WTC11 (cell line): ENCODE measurements at regions not wholly inside any gene's neighbourhood (a gene's known extent, or its start where the extent isn't known, plus 50 kb on each side); places are given as distances from the start of the nearest gene placed in this dataset.

ENCODE experiments used
- ATAC-seq: fragments of 200-7000 bp; cut with Tn5 transposase; 2 replicates; pipeline ENCODE4 v1.10.0; 2021; ENCODE audit warnings: mild to moderate bottlenecking, moderate library complexity
- CTCF ChIA-PET: fragments of 300-600 bp; sonication (Branson Sonifier 250); formaldehyde crosslinking; loops from one replicate; lab custom pipeline; 2021; ENCODE audit warnings: antibody characterized with exemption; lab: Charles Lee
- POLR2A ChIA-PET: fragments of 350-600 bp; sonication (Branson Sonifier 250); formaldehyde crosslinking; loops from one replicate; lab custom pipeline; 2021; ENCODE audit warnings: antibody characterized with exemption; lab: Charles Lee
- DNase-seq: peaks from one replicate; pipeline ENCODE4 v3.0.0; 2021; ENCODE audit warnings: low spot score
- H3K27ac Mint-ChIP-seq: 2 replicates; pipeline ENCODE4 v1.8.0; 2021; ENCODE audit warnings: mixed read lengths
- H3K27me3 Mint-ChIP-seq: 2 replicates; pipeline ENCODE4 v1.8.0; 2021; ENCODE audit warnings: low read depth, mild to moderate bottlenecking, moderate library complexity, mixed read lengths
- H3K36me3 Mint-ChIP-seq: 2 replicates; pipeline ENCODE4 v1.8.0; 2021; ENCODE audit warnings: mixed read lengths
- H3K4me1 Mint-ChIP-seq: 2 replicates; pipeline ENCODE4 v1.8.0; 2022; ENCODE audit warnings: mixed read lengths
- H3K4me3 Mint-ChIP-seq: 2 replicates; pipeline ENCODE4 v1.8.0; 2021; ENCODE audit warnings: mild to moderate bottlenecking, moderate library complexity, mixed read lengths
- H3K9me3 Mint-ChIP-seq: 2 replicates; pipeline ENCODE4 v1.8.0; 2021; ENCODE audit warnings: mixed read lengths
- AR ChIP-seq: fragments of 250-450 bp; sonication (Bioruptor Pico); IDR thresholded peaks from 2 replicates; pipeline ENCODE4 v1.9.0; 2021; ENCODE audit warnings: mild to moderate bottlenecking
- ARID4B ChIP-seq: sonication (generic); formaldehyde crosslinking; IDR thresholded peaks from 2 replicates; pipeline ENCODE4 v1.8.0; 2023; ENCODE audit warnings: missing genetic modification reagents, mild to moderate bottlenecking, borderline replicate concordance
- ATF1 ChIP-seq: sonication (generic); formaldehyde crosslinking; IDR thresholded peaks from 2 replicates; pipeline ENCODE4 v1.8.1; 2023; ENCODE audit warnings: mild to moderate bottlenecking, moderate library complexity, missing genetic modification reagents
- FOXK1 ChIP-seq: sonication (generic); formaldehyde crosslinking; IDR thresholded peaks from 2 replicates; pipeline ENCODE4 v1.8.0; 2022; ENCODE audit warnings: mild to moderate bottlenecking, moderate library complexity, missing genetic modification reagents
- GRHL2 ChIP-seq: fragments of 250-450 bp; sonication (Bioruptor Pico); IDR thresholded peaks from 2 replicates; pipeline ENCODE4 v1.8.0; 2022; ENCODE audit warnings: mild to moderate bottlenecking, moderate library complexity; ENCODE audit not compliant: insufficient replicate concordance, severe bottlenecking
- JAZF1 ChIP-seq: fragments of 250-450 bp; sonication (Bioruptor Pico); IDR thresholded peaks from 2 replicates; pipeline ENCODE4 v1.9.0; 2021; ENCODE audit warnings: moderate library complexity, mild to moderate bottlenecking, inconsistent platforms
- JUN ChIP-seq: sonication (generic); formaldehyde crosslinking; IDR thresholded peaks from 2 replicates; pipeline ENCODE4 v1.8.0; 2023; ENCODE audit warnings: mild to moderate bottlenecking, missing genetic modification reagents
- MXD4 ChIP-seq: fragments of 250-450 bp; sonication (Bioruptor Pico); IDR thresholded peaks from 2 replicates; pipeline ENCODE4 v1.8.0; 2021; ENCODE audit warnings: mild to moderate bottlenecking, moderate library complexity, borderline replicate concordance
- NFATC4 ChIP-seq: fragments of 250-450 bp; sonication (Bioruptor Pico); IDR thresholded peaks from 2 replicates; pipeline ENCODE4 v1.9.0; 2021; ENCODE audit warnings: mild to moderate bottlenecking
- SMAD3 ChIP-seq: sonication (generic); formaldehyde crosslinking; IDR thresholded peaks from 2 replicates; pipeline ENCODE4 v1.8.0; 2022; ENCODE audit warnings: missing genetic modification reagents, mild to moderate bottlenecking, borderline replicate concordance
- SOX15 ChIP-seq: fragments of 250-450 bp; sonication (Bioruptor Pico); IDR thresholded peaks from 2 replicates; pipeline ENCODE4 v1.9.0; 2021; ENCODE audit warnings: mild to moderate bottlenecking
- TP53 ChIP-seq: sonication (generic); formaldehyde crosslinking; IDR thresholded peaks from 2 replicates; pipeline ENCODE4 v1.8.1; 2023; ENCODE audit warnings: mild to moderate bottlenecking, missing genetic modification reagents
- ZBTB21 ChIP-seq: sonication (generic); formaldehyde crosslinking; IDR thresholded peaks from 2 replicates; pipeline ENCODE4 v1.8.1; 2023; ENCODE audit warnings: mild to moderate bottlenecking, missing genetic modification reagents, borderline replicate concordance
- ZBTB43 ChIP-seq: sonication (generic); formaldehyde crosslinking; IDR thresholded peaks from 2 replicates; pipeline ENCODE4 v1.8.1; 2023; ENCODE audit warnings: mild to moderate bottlenecking, missing genetic modification reagents
- ZNF121 ChIP-seq: sonication (generic); formaldehyde crosslinking; IDR thresholded peaks from 2 replicates; pipeline ENCODE4 v1.8.0; 2023; ENCODE audit warnings: missing genetic modification reagents
- ZNF263 ChIP-seq: sonication (generic); formaldehyde crosslinking; IDR thresholded peaks from 2 replicates; pipeline ENCODE4 v1.8.1; 2022; ENCODE audit warnings: low read depth, mild to moderate bottlenecking, moderate library complexity, missing genetic modification reagents

- no peak for TF ChIP-seq NFATC4
These were observed 89.2 kb upstream of the GAS1 start (continued) for GRCh38 chr9:87036506-87036905.

GRCh38 chr9:87039809-87040392 is 92.6 kb upstream of the GAS1 start:
- Mint-ChIP-seq H3K27me3 (peaks cover 5% of the 10 kb centered on the region; the same call in 1 of the 2 replicates), H3K4me1 (peaks cover 35% of the 10 kb centered on the region), H3K4me3 (no peak overlapping the region), H3K27ac (no peak overlapping the region), H3K36me3 (peaks cover 3% of the 10 kb centered on the region; the same call in 1 of the 2 replicates), H3K9me3 (no peaks in the 10 kb centered on the region)
- TF ChIP-seq JUN (CRISPR knock-in tag): no peak
- TF ChIP-seq SMAD3: no peak
- TF ChIP-seq ATF1 (CRISPR knock-in tag): no peak
- no peak for TF ChIP-seq AR (CRISPR knock-in tag)
- TF ChIP-seq FOXK1 (CRISPR knock-in tag): no peak
- no peak for TF ChIP-seq TP53
- TF ChIP-seq ZBTB43 (CRISPR knock-in tag): no peak
- TF ChIP-seq MXD4 (CRISPR knock-in tag): no peak
- TF ChIP-seq ARID4B (CRISPR knock-in tag): no peak
- TF ChIP-seq JAZF1 (CRISPR knock-in tag): no peak
- no peak for TF ChIP-seq ZNF121 (CRISPR knock-in tag)
- TF ChIP-seq GRHL2 (CRISPR knock-in tag): no peak
- no peak for TF ChIP-seq SOX15 (CRISPR knock-in tag)
- no peak for TF ChIP-seq ZBTB21 (CRISPR knock-in tag)
- TF ChIP-seq ZNF263 (CRISPR knock-in tag): no peak
- CTCF ChIA-PET: interaction anchor here (1.9 kb wide), 1 partner anchor 92 kb away, joined by 9 read pairs; the partner anchor contains the start of gene GAS1
- DNase-seq: no peak
- POLR2A ChIA-PET: interaction anchor here (0.7 kb wide), 1 partner anchor 405 kb away, joined by 3 read pairs; no protein-coding TSS in a partner anchor
- no peak for ATAC-seq
